T-helper 1 cell (primary cell): ENCODE measurements at regions not wholly inside any gene's neighbourhood (a gene's known extent, or its start where the extent isn't known, plus 50 kb on each side); places are given as distances from the start of the nearest gene placed in this dataset.
"Not testable (repeated sequence)": the region's sequence is repeated elsewhere in the genome, so short reads cannot be mapped to it uniquely, and the experiment has no call there.

Source experiments
- DNase-seq, 5 donors: peaks; one replicate each; pipeline ENCODE4 v3.0.0-alpha.2; 2012 to 2020

GRCh38 chr22:10934704-10935103, 4593.3 kb upstream of the OR11H1 start:
- DNase-seq = not testable (repeated sequence)

- DNase-seq = peak in 1 of 5 donors; percentile 16
These were observed 4566.7 kb upstream of the OR11H1 start for GRCh38 chr22:10961043-10961860.

- not testable (repeated sequence) for DNase-seq
These were observed 4566.1 kb upstream of the OR11H1 start for GRCh38 chr22:10961861-10962255.
